ENCODE measurements at regions not wholly inside any gene's neighbourhood (a gene's known extent, or its start where the extent isn't known, plus 50 kb on each side); places are given as distances from the start of the nearest gene placed in this dataset.

DNA sequence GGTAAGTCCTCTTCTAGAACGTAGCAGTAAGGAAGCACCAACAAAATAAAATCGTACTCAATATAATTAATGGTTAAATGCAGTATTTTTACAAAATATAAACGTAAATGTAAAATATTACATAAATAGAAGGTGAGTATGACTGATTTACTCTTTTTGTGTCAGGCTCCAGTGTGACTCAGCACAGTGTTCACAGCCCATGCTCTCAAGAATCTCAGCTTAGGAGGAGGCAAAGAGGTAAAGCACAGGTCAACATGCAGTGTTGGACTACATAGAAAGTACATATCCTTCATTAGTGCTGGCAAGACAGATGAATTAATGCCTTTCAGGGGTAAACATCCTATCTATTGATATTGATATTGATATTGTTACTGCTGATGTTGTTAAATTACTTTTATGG, 2050.6 kb upstream of the RAG2 start:
- POLR2A ChIA-PET, result no interaction called here
- no peak for ATAC-seq
- FAIRE-seq, result no peak
- Histone ChIP-seq H2AFZ (ENCODE audit: low read length) (no peak overlapping the region), H3K4me3 (replicated peaks in 1 of 3; ENCODE audit: insufficient read depth in 1 of 3, low read depth in 2 of 3, low read length in 3 of 3) (no peak overlapping the region), H3K27me3 (ENCODE audit: control insufficient read depth in 1 of 2, insufficient read depth in 2 of 2, low read length in 2 of 2) (no peaks in the 10 kb centered on the region), H3K79me2 (ENCODE audit: insufficient read depth, low read length) (no peaks in the 10 kb centered on the region), H3K4me1 (ENCODE audit: insufficient read depth, low read length) (no peaks in the 10 kb centered on the region), H4K20me1 (ENCODE audit: insufficient read depth, low read length) (no peaks in the 10 kb centered on the region), H3K27ac (ENCODE audit: extremely low read length, insufficient read depth, low read length) (no peak overlapping the region), H3K9me3 (ENCODE audit: low read length) (peaks cover 20% of the 10 kb centered on the region), H3K4me2 (ENCODE audit: low read depth, low read length) (no peak overlapping the region), H3K36me3 (replicated peaks in 1 of 2; ENCODE audit: control insufficient read depth in 1 of 2, insufficient read depth in 2 of 2, low read length in 2 of 2) (no peaks in the 10 kb centered on the region), H3K9ac (ENCODE audit: insufficient read depth, low read depth, low read length) (no peak overlapping the region)
- no peak for TF ChIP-seq LRRFIP1 (CRISPR knock-in tag; conservative IDR thresholded peaks at IDR 0.05)
- TF ChIP-seq, protein P1, sequence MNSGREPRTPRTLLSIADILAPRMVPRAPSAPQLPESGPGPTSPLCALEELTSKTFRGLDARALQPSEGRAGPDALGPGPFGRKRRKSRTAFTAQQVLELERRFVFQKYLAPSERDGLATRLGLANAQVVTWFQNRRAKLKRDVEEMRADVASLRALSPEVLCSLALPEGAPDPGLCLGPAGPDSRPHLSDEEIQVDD (CRISPR knock-in tag; IDR thresholded peaks at IDR 0.05; ENCODE audit: borderline replicate concordance), result no peak
- TF ChIP-seq ZFP62 (CRISPR knock-in tag; IDR thresholded peaks at IDR 0.05), result no peak
- no peak for TF ChIP-seq REXO4 (CRISPR knock-in tag; IDR thresholded peaks at IDR 0.05; ENCODE audit: borderline replicate concordance)
- no peak for TF ChIP-seq ZNF280B (CRISPR knock-in tag; IDR thresholded peaks at IDR 0.05; ENCODE audit: borderline replicate concordance)
- no peak for TF ChIP-seq SIX4 (CRISPR knock-in tag; IDR thresholded peaks at IDR 0.05)
- TF ChIP-seq ZNF276 (CRISPR knock-in tag; IDR thresholded peaks at IDR 0.05; ENCODE audit: low read depth), result no peak
- no peak for TF ChIP-seq ZFP41 (CRISPR knock-in tag; IDR thresholded peaks at IDR 0.05; ENCODE audit: borderline replicate concordance)
- WGBS (ENCODE audit: low lambda C conversion rate), result under 1% methylated on average over 3 of the region's 3 CpGs
- in situ Hi-C loops (cut with HindIII; ENCODE audit: extremely low pct_ligation_motif_present, low pct_unique_long_range_greater_than_20kb), result no loop called here
- CTCF ChIA-PET (ENCODE audit: low intra/inter-chr PET ratio, low total read pairs), result no interaction called here
- no TSS peak for BruUV-seq (replicated peaks)
- intact Hi-C loops (cut with micrococcal nuclease; ENCODE audit: unreplicated experiment), result no loop called here
- DNase-seq (ENCODE audit: low spot score), result no peak

Data from HepG2 (cell line).